WTC11 (cell line): ENCODE measurements at regions not wholly inside any gene's neighbourhood (a gene's known extent, or its start where the extent isn't known, plus 50 kb on each side); places are given as distances from the start of the nearest gene placed in this dataset.

Experiments
- ATAC-seq: fragments of 200-7000 bp; cut with Tn5 transposase; 2 replicates; pipeline ENCODE4 v1.10.0; 2021; ENCODE audit warnings: mild to moderate bottlenecking, moderate library complexity
- CTCF ChIA-PET: fragments of 300-600 bp; sonication (Branson Sonifier 250); formaldehyde crosslinking; loops from one replicate; lab custom pipeline; 2021; ENCODE audit warnings: antibody characterized with exemption; lab: Charles Lee
- POLR2A ChIA-PET: fragments of 350-600 bp; sonication (Branson Sonifier 250); formaldehyde crosslinking; loops from one replicate; lab custom pipeline; 2021; ENCODE audit warnings: antibody characterized with exemption; lab: Charles Lee
- DNase-seq: peaks from one replicate; pipeline ENCODE4 v3.0.0; 2021; ENCODE audit warnings: low spot score
- H3K27ac Mint-ChIP-seq: 2 replicates; pipeline ENCODE4 v1.8.0; 2021; ENCODE audit warnings: mixed read lengths
- H3K27me3 Mint-ChIP-seq: 2 replicates; pipeline ENCODE4 v1.8.0; 2021; ENCODE audit warnings: low read depth, mild to moderate bottlenecking, moderate library complexity, mixed read lengths
- H3K36me3 Mint-ChIP-seq: 2 replicates; pipeline ENCODE4 v1.8.0; 2021; ENCODE audit warnings: mixed read lengths
- H3K4me1 Mint-ChIP-seq: 2 replicates; pipeline ENCODE4 v1.8.0; 2022; ENCODE audit warnings: mixed read lengths
- H3K4me3 Mint-ChIP-seq: 2 replicates; pipeline ENCODE4 v1.8.0; 2021; ENCODE audit warnings: mild to moderate bottlenecking, moderate library complexity, mixed read lengths
- H3K9me3 Mint-ChIP-seq: 2 replicates; pipeline ENCODE4 v1.8.0; 2021; ENCODE audit warnings: mixed read lengths
- ATF1 ChIP-seq: sonication (generic); formaldehyde crosslinking; IDR thresholded peaks from 2 replicates; pipeline ENCODE4 v1.8.1; 2023; ENCODE audit warnings: mild to moderate bottlenecking, moderate library complexity, missing genetic modification reagents
- ATF2 ChIP-seq: sonication (generic); formaldehyde crosslinking; IDR thresholded peaks from 2 replicates; pipeline ENCODE4 v1.8.1; 2022; ENCODE audit warnings: low read depth, missing genetic modification reagents, borderline replicate concordance
- ATF3 ChIP-seq: sonication (generic); formaldehyde crosslinking; conservative IDR thresholded peaks from 2 replicates; pipeline ENCODE4 v1.8.1; 2022; ENCODE audit warnings: mild to moderate bottlenecking, missing genetic modification reagents
- ATF6 ChIP-seq: sonication (generic); formaldehyde crosslinking; IDR thresholded peaks from 2 replicates; pipeline ENCODE4 v1.8.1; 2023; ENCODE audit warnings: mild to moderate bottlenecking, missing genetic modification reagents
- CDX4 ChIP-seq: fragments of 250-450 bp; sonication (Bioruptor Pico); IDR thresholded peaks from 2 replicates; pipeline ENCODE4 v1.9.0; 2021; ENCODE audit warnings: moderate library complexity, mild to moderate bottlenecking, inconsistent platforms, borderline replicate concordance
- CTCF ChIP-seq: fragments of 200-600 bp; IDR thresholded peaks from 2 replicates; pipeline ENCODE4 v1.8.0; 2022; ENCODE audit warnings: antibody characterized with exemption
- E2F1 ChIP-seq: sonication (generic); formaldehyde crosslinking; IDR thresholded peaks from 2 replicates; pipeline ENCODE4 v1.8.0; 2022; ENCODE audit warnings: mild to moderate bottlenecking, missing genetic modification reagents
- E2F4 ChIP-seq: sonication (generic); formaldehyde crosslinking; IDR thresholded peaks from 2 replicates; pipeline ENCODE4 v1.8.1; 2022; ENCODE audit warnings: low read depth, mild to moderate bottlenecking, moderate library complexity, missing genetic modification reagents, borderline replicate concordance
- ETV6 ChIP-seq: sonication (generic); formaldehyde crosslinking; IDR thresholded peaks from 2 replicates; pipeline ENCODE4 v1.8.1; 2022; ENCODE audit warnings: mild to moderate bottlenecking, missing genetic modification reagents
- FOXP1 ChIP-seq: sonication (generic); formaldehyde crosslinking; IDR thresholded peaks from 2 replicates; pipeline ENCODE4 v1.8.0; 2022; ENCODE audit warnings: missing genetic modification reagents, mild to moderate bottlenecking, moderate library complexity, borderline replicate concordance
- FOXP4 ChIP-seq: sonication (generic); formaldehyde crosslinking; IDR thresholded peaks from 2 replicates; pipeline ENCODE4 v1.8.0; 2022; ENCODE audit warnings: mild to moderate bottlenecking, missing genetic modification reagents
- JAZF1 ChIP-seq: fragments of 250-450 bp; sonication (Bioruptor Pico); IDR thresholded peaks from 2 replicates; pipeline ENCODE4 v1.9.0; 2021; ENCODE audit warnings: moderate library complexity, mild to moderate bottlenecking, inconsistent platforms
- MXD4 ChIP-seq: fragments of 250-450 bp; sonication (Bioruptor Pico); IDR thresholded peaks from 2 replicates; pipeline ENCODE4 v1.8.0; 2021; ENCODE audit warnings: mild to moderate bottlenecking, moderate library complexity, borderline replicate concordance
- MYBL2 ChIP-seq: sonication (generic); formaldehyde crosslinking; IDR thresholded peaks from 2 replicates; pipeline ENCODE4 v1.8.1; 2023; ENCODE audit warnings: mild to moderate bottlenecking, moderate library complexity, missing genetic modification reagents
- NR1H2 ChIP-seq: sonication (generic); formaldehyde crosslinking; IDR thresholded peaks from 2 replicates; pipeline ENCODE4 v1.9.0; 2021; ENCODE audit warnings: mild to moderate bottlenecking, moderate library complexity, missing genetic modification reagents
- PREB ChIP-seq: sonication (generic); formaldehyde crosslinking; IDR thresholded peaks from 2 replicates; pipeline ENCODE4 v1.8.1; 2022; ENCODE audit warnings: mild to moderate bottlenecking, missing genetic modification reagents, moderate library complexity, borderline replicate concordance
- PRRX2 ChIP-seq: fragments of 250-450 bp; sonication (Bioruptor Pico); IDR thresholded peaks from 2 replicates; pipeline ENCODE4 v1.8.0; 2021; ENCODE audit warnings: mild to moderate bottlenecking
- RELA ChIP-seq: sonication (generic); formaldehyde crosslinking; IDR thresholded peaks from 2 replicates; pipeline ENCODE4 v1.8.1; 2022; ENCODE audit warnings: missing genetic modification reagents, mild to moderate bottlenecking, borderline replicate concordance
- SP1 ChIP-seq: sonication (generic); formaldehyde crosslinking; conservative IDR thresholded peaks from 2 replicates; pipeline ENCODE4 v1.8.1; 2022; ENCODE audit warnings: missing genetic modification reagents
- USF1 ChIP-seq: sonication (generic); formaldehyde crosslinking; IDR thresholded peaks from 2 replicates; pipeline ENCODE4 v1.8.0; 2022; ENCODE audit warnings: mild to moderate bottlenecking, missing genetic modification reagents
- USF2 ChIP-seq: sonication (generic); formaldehyde crosslinking; IDR thresholded peaks from 2 replicates; pipeline ENCODE4 v1.8.1; 2023; ENCODE audit warnings: mild to moderate bottlenecking, missing genetic modification reagents, moderate library complexity
- ZNF121 ChIP-seq: sonication (generic); formaldehyde crosslinking; IDR thresholded peaks from 2 replicates; pipeline ENCODE4 v1.8.0; 2023; ENCODE audit warnings: missing genetic modification reagents
- ZNF138 ChIP-seq: sonication (generic); formaldehyde crosslinking; conservative IDR thresholded peaks from 2 replicates; pipeline ENCODE4 v1.8.1; 2022; ENCODE audit warnings: mild to moderate bottlenecking, moderate library complexity, missing genetic modification reagents

GRCh38 chr6:88263591-88263990 is 97.4 kb upstream of the CNR1 start:
- ATAC-seq (peak; percentile 86), DNase-seq (peak; percentile 26)
- H3K4me3 Mint-ChIP-seq: no peak overlapping the region
- no peak overlapping the region for H3K27ac Mint-ChIP-seq
- H3K36me3 Mint-ChIP-seq: no peaks in the 10 kb centered on the region
- peaks cover 5% of the 10 kb centered on the region for H3K4me1 Mint-ChIP-seq
- CTCF ChIA-PET: interaction anchor here (0.9 to 2.0 kb wide), 3 partner anchors 10 to 229 kb away, joined by 4 to 8 read pairs (median 5); no protein-coding TSS in a partner anchor
- no peaks in the 10 kb centered on the region for H3K27me3 Mint-ChIP-seq
- H3K9me3 Mint-ChIP-seq: peaks cover 4% of the 10 kb centered on the region; the same call in 1 of the 2 replicates
- TF ChIP-seq USF2 (no peak), ATF1 (CRISPR knock-in tag) (no peak), MXD4 (CRISPR knock-in tag) (no peak), E2F4 (CRISPR knock-in tag) (no peak), CDX4 (CRISPR knock-in tag) (no peak), SP1 (no peak), FOXP1 (no peak), FOXP4 (CRISPR knock-in tag) (no peak), CTCF (no peak), JAZF1 (no peak), ETV6 (no peak), ATF3 (CRISPR knock-in tag) (no peak), ATF2 (CRISPR knock-in tag) (no peak), ZNF138 (CRISPR knock-in tag) (no peak), NR1H2 (CRISPR knock-in tag) (no peak), ZNF121 (no peak)
- POLR2A ChIA-PET: no interaction called here

- ATAC-seq (no peak), DNase-seq (no peak)
- peaks cover 17% of the 10 kb centered on the region for H3K9me3 Mint-ChIP-seq
- no peak overlapping the region for H3K27ac Mint-ChIP-seq
- POLR2A ChIA-PET: no interaction called here
- CTCF ChIA-PET: interaction anchor here (2.0 kb wide), 1 partner anchor 231 kb away, joined by 8 read pairs; no protein-coding TSS in a partner anchor
- no peaks in the 10 kb centered on the region for H3K27me3 Mint-ChIP-seq
- H3K4me1 Mint-ChIP-seq: peaks cover 5% of the 10 kb centered on the region
- peaks cover 2% of the 10 kb centered on the region; the same call in 1 of the 2 replicates for H3K36me3 Mint-ChIP-seq
- H3K4me3 Mint-ChIP-seq: no peak overlapping the region
- TF ChIP-seq MYBL2 (CRISPR knock-in tag) (no peak), USF1 (CRISPR knock-in tag) (no peak), PREB (no peak), ATF6 (CRISPR knock-in tag) (no peak), E2F1 (CRISPR knock-in tag) (no peak), RELA (CRISPR knock-in tag) (no peak), PRRX2 (CRISPR knock-in tag) (no peak)
Measured at GRCh38 chr6:88262332-88262731, 96.2 kb upstream of the CNR1 start.
